ENCODE measurements at regions not wholly inside any gene's neighbourhood (a gene's known extent, or its start where the extent isn't known, plus 50 kb on each side); places are given as distances from the start of the nearest gene placed in this dataset.

GRCh38 chr20:60064554-60065196 lies 106.5 kb downstream of the CDH26 start:
- no peak for DNase-seq (ENCODE audit: low read depth in 2 of 2)

DNA sequence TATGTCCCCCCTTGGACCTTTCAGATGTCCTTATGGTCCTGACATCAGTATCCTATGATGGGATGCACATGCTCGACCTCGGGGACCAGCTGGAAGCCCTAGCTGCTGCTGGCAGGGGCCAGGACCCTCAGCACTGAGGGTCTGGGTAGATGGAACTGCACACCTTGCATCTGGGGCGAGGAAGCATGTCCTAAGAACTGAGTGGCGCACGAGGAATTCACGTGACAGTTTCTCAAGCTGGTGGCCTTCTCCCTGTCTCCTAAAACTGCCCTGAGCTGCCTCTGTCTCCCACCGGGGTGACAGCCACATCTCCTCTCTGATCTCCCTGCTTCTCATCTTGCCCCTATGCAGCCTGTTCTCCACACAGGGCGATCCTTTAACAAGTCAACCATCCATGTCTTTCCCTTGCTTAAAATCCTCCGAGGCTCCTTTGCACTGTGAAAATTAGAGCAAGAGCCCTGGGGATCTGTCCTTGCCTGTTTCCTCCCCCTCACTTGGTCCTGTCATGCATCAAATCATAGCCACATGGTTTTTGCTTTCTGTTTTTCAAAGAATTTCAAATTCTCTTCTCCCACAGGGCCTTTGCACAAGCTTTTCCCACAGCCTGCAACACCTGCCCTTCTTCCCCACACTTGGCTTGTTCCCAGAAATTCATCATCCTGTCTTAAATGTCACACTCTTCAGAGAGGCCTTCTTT lies 107.7 kb downstream of the CDH26 start:
- no peak for DNase-seq (ENCODE audit: low read depth in 2 of 2)

DNA sequence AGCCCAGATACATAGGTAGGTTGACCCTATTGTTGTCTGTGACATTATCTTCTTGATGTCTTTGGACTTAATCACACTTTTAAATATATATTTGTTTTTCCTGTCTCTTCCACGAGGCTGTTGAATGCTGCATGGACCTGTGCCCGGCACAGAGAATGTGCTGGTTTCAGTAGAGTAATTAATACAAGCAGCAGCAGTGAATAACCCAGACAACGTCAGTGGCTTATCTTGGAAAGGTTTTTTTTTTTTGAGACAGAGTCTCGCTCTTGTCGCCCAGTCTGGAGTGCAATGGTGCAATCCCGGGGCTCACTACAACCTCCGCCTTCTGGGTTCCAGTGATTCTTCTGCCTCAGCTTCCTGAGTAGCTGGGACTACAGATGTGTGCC lies 108.2 kb downstream of the CDH26 start:
- no peak for DNase-seq (ENCODE audit: low read depth in 2 of 2)

- DNase-seq (ENCODE audit: low read depth in 2 of 2): no peak
Observed at GRCh38 chr20:60068509-60068908, 110.3 kb downstream of the CDH26 start.

GRCh38 chr20:60069656-60070055 lies 111.4 kb downstream of the CDH26 start:
- DNase-seq (ENCODE audit: low read depth in 2 of 2): no peak

DNA sequence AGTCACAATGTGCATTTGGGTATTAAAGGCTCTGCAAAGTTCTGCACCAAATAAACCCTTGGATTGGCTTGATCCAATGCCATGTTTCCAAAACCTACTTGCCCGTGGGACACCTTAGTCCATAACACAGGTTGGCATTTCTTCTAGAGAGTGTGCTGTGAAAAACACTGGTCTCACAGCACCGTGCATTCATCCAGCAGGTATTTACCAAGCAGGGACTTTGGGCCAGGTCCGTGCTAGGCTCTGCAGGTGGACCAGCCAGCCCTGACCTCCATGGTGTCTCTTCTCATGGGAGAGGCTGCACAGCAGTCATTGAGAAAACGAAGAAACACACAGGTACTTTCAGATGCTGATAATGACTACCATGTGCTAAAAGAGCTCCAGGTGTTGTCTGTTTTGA lies 112.6 kb downstream of the CDH26 start:
- DNase-seq (ENCODE audit: low read depth in 2 of 2): no peak

DNA sequence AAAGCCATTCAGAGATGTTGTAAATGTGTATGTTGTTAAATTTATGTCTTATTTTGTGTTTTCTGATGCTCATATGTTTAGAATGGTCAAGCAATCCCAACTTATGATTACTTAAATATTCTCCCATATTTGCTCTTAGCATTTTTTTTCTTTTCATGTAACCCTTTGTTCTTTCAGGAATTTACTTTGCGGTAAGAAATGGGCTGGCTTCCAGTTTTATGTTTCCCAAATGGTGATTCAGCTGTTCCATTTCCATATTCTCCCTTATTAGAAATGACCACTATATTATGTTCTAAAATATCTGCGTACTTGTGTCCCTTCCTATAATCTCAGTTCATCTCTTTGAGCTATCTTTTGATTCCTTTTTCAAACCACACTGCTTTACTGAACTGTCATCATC lies 113.7 kb downstream of the CDH26 start:
- no peak for DNase-seq (ENCODE audit: low read depth in 2 of 2)

GRCh38 chr20:60073086-60073485 lies 114.9 kb downstream of the CDH26 start:
- DNase-seq (ENCODE audit: low read depth in 2 of 2): no peak

DNA sequence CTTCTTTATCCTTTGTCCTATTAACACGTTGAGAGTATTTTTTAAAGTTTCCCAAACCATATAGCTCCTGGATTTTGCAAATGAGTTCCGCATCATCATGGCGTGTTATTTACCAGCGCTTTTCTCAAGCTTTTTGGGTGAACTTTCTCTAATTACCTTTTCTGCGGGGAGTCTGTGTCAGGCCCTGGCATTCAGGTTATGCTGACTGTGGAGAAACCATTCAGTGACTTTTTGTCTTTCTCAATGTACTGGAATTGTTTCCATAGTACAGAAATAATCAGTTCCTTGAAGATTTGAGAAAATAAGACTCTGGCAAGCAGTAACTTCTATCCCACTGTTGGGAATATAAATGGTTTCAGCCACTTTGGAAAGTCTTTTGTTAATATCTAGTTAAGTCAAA lies 115.3 kb downstream of the CDH26 start:
- no peak for DNase-seq (ENCODE audit: low read depth in 2 of 2)

GRCh38 chr20:60074276-60074675 lies 116.1 kb downstream of the CDH26 start:
- no peak for DNase-seq (ENCODE audit: low read depth in 2 of 2)

- no peak for DNase-seq (ENCODE audit: low read depth in 2 of 2)
Observed at GRCh38 chr20:60078351-60079250, 120.4 kb downstream of the CDH26 start.

GRCh38 chr20:60080401-60080800 lies 122.2 kb downstream of the CDH26 start:
- no peak for DNase-seq (ENCODE audit: low read depth in 2 of 2)

DNA sequence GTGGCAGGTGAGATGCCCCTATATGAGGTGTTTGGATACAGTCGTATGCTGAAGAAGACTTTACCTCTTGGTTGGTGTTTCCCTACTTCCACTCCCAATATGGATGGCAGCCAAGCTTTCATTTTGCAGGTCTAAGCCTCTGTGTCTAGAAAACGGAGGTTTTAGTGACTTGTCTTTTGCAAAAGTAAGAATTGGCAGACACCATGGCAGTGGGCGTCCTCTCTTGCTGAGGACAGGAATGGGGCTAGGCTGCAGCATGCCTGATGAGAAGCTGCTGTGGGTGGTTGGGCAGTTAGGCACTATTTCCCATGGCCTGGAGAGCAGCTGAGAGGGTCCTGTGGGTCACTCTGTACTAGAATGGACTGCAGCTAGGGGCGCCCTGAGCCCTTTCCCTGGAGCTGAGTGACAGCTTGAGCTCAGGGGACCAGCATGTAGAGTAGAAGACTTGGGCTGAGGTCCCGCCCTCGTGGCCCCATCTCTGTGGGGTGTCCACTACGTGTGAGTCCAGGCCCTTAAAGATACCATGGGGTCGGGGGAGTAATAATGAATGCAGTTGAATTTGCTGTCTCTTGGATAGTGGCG lies 127.4 kb downstream of the CDH26 start:
- no peak for DNase-seq (ENCODE audit: low read depth in 2 of 2)

DNA sequence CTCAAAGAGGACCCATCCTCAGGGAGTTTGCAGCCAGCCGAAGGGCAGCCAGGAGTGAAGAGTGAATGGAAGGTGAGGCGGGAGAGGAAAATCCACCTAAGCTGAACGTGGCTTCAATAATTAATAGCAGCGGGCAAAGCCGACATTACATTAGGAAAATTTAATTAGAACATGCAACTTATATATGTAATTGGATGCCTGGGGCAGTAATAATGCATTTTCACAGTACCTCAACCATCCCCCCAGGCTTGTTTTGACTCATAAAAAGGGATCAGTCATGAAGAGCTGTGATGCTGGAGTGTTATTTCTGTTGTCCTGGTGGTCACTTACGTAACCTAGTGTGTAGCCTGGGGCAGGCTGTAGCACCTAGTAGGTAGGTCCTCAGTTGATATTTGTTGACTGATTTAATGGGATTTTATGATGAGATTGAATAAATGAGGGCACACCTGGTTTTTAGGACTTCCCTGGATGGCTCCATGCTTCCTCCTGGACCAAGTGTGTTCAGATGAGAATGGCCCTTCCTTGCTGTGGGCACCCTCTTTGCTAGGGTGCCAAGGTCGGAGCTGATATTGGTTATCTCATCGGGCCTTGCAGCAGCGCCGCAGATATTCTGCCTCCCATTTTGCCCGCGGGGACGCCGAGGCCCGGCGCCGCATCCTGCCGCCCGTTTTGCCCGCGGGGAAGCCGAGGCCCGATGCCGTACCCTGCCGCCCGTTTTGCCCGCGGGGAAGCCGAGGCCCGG lies 128.8 kb downstream of the CDH26 start:
- DNase-seq (ENCODE audit: low read depth in 2 of 2): no peak

DNA sequence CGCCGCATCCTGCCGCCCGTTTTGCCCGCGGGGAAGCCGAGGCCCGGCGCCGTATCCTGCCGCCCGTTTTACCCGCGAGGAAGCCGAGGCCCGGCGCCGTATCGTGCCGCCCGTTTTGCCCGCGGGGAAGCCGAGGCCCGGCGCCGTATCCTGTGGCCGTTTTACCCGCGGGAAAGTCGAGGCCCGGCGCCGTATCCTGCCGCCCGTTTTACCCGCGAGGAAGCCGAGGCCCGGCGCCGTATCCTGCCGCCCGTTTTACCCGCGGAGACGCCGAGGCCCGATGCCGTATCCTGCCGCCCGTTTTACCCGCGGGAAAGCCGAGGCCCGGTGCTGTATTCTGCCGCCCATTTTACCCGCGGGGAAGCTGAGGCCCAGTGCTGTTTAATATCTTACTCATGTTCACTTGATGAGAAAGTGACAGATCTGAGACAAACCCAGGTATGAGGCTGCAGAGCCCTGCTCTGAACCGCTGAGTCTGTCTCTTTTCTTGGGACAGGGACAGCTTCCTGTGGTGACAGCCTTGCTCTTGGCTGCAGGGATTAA lies 129.4 kb downstream of the CDH26 start:
- no peak for DNase-seq (ENCODE audit: low read depth in 2 of 2)

DNA sequence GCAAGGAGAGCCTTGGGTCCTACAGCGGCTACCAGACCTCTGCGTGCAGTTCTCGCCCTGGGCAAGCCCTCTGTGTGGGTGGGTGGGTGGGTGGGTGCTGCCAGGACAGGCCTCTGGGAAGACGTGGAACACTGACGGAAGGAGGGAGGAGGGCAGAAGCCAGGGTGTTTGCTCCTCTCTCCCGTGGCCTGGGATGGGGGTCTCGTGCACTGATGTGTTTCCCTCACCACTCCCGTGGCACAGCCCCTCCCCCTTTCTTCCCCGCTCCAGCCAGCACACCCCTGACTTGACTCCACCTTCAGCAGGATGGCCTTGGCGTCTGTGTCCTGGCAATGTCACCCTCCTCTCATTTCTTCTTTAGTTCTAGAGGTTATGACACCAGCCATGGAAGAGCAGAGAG lies 130.0 kb downstream of the CDH26 start:
- DNase-seq (ENCODE audit: low read depth in 2 of 2): no peak

DNA sequence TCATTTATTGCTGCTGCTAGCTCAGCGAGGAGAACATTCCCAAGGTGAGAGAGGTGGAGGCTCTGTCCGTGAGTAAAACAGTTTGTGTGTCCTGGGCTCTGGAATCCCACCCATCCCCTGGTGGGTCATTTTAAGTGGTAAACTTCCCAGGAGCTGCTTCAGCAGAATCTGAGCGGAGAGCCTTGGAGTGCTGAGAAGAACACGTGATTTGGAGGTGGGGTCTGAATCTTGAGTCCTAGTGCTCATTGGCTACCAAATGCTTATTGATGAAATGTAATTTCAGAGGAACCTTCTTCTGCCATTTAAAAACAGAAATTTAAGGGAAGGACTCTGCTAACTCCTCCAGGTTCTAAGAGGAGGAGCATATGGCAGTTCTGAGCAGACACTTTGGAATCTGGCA lies 132.4 kb downstream of the CDH26 start:
- DNase-seq (ENCODE audit: low read depth in 2 of 2): no peak

- DNase-seq (ENCODE audit: low read depth in 2 of 2): no peak
Observed at GRCh38 chr20:60091305-60091704, 133.1 kb downstream of the CDH26 start.

DNA sequence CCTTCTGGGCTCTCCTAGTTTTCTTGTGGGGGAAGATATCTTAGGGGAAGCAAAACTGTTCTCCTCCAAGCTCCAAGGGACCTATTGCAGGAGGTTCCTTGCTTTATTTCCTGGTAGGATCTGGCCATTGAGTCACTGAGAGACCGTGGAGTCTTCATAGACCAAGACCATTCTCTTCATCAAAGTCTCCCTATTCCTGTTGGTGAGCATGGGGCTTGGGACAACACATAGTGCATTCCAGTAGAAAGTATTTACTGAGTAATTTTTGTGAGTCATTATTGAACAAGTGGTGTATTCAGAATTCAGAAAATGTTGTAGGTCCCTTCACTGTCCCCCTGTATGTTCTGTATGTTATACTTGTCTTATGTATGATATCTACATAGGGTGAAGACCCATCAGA lies 133.6 kb downstream of the CDH26 start:
- no peak for DNase-seq (ENCODE audit: low read depth in 2 of 2)

GRCh38 chr20:60092729-60093128 lies 134.5 kb downstream of the CDH26 start:
- no peak for DNase-seq (ENCODE audit: low read depth in 2 of 2)

DNA sequence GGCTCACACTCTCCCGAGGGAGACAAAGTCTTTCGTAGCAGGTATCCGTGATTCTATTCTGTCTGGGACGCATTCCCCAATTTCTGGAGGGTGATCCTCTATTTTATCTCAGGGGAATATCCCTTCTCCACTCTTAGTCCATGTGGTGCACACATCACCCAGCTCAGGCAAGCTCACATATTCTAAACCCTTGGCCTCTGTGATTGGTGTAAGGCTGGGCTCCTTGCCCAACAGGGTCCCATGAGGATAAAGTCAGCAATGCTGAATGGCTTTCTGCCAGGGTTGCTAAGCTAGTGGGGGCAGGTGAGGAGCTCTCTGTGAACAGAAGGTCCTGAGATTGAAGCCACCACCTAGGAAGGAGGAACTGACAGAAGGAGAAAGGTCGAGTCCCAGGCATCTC lies 137.2 kb downstream of the CDH26 start:
- no peak for DNase-seq (ENCODE audit: low read depth in 2 of 2)
